GM21723 (cell line): ENCODE measurements at regions not wholly inside any gene's neighbourhood (a gene's known extent, or its start where the extent isn't known, plus 50 kb on each side); places are given as distances from the start of the nearest gene placed in this dataset.

Source experiments
- ATAC-seq: cut with Tn5 transposase; IDR thresholded peaks from one replicate; pipeline ENCODE4 v1.9.1; 2021; ENCODE audit warnings: mild to moderate bottlenecking, moderate library complexity; ENCODE audit not compliant: unreplicated experiment

GRCh38 chr7:10913457-10913856, 60.2 kb upstream of the PHF14 start:
- ATAC-seq = no peak

GRCh38 chr7:10918093-10918590, 55.5 kb upstream of the PHF14 start:
- ATAC-seq = no peak

GRCh38 chr7:10919923-10920322, 53.7 kb upstream of the PHF14 start:
- ATAC-seq = no peak
